SHP77 treated with DMSO at 0.1 percent for 48 hours (cell line): ENCODE measurements at regions not wholly inside any gene's neighbourhood (a gene's known extent, or its start where the extent isn't known, plus 50 kb on each side); places are given as distances from the start of the nearest gene placed in this dataset.

Source experiments
- DNase-seq: peaks from one replicate; lab custom pipeline; 2025; lab: John Stamatoyannopoulos, UW

GRCh38 chr3:159818997-159819500, 169.6 kb upstream of the IL12A start:
- no peak for DNase-seq

GRCh38 chr3:159819676-159820075, 169.0 kb upstream of the IL12A start:
- DNase-seq = no peak

GRCh38 chr3:159821110-159821509, 167.5 kb upstream of the IL12A start:
- DNase-seq = no peak

GRCh38 chr3:159821736-159822135, 166.9 kb upstream of the IL12A start:
- DNase-seq = no peak

GRCh38 chr3:159823780-159824179, 164.9 kb upstream of the IL12A start:
- no peak for DNase-seq

- no peak for DNase-seq
These were observed 164.3 kb upstream of the IL12A start for GRCh38 chr3:159824333-159824732.

GRCh38 chr3:159825216-159825854, 163.3 kb upstream of the IL12A start:
- no peak for DNase-seq

- DNase-seq = peak; percentile 70
These were observed 160.1 kb upstream of the IL12A start for GRCh38 chr3:159828542-159828943.

GRCh38 chr3:159829056-159829455, 159.6 kb upstream of the IL12A start:
- DNase-seq = peak; percentile 73

GRCh38 chr3:159829539-159830227, 159.0 kb upstream of the IL12A start:
- peak; percentile 98 for DNase-seq

- peak; percentile 61 for DNase-seq
These were observed 158.0 kb upstream of the IL12A start for GRCh38 chr3:159830523-159831154.

- no peak for DNase-seq
These were observed 157.2 kb upstream of the IL12A start for GRCh38 chr3:159831466-159831865.

GRCh38 chr3:159832024-159832423, 156.6 kb upstream of the IL12A start:
- DNase-seq = no peak

- DNase-seq = no peak
These were observed 153.5 kb upstream of the IL12A start for GRCh38 chr3:159835126-159835525.

GRCh38 chr3:159837725-159838124, 150.9 kb upstream of the IL12A start:
- DNase-seq = no peak

GRCh38 chr3:159838938-159839337, 149.7 kb upstream of the IL12A start:
- DNase-seq = no peak

GRCh38 chr3:159839561-159840379, 148.9 kb upstream of the IL12A start, which contains the start of gene SCHIP1:
Gene SCHIP1 (plus strand): TSS chr3:159839861.
- no peak for DNase-seq

- no peak for DNase-seq
These were observed 147.8 kb upstream of the IL12A start for GRCh38 chr3:159840703-159841299.

- no peak for DNase-seq
These were observed 146.9 kb upstream of the IL12A start for GRCh38 chr3:159841766-159842165.

GRCh38 chr3:159843840-159844730, 144.6 kb upstream of the IL12A start:
- DNase-seq = no peak

- DNase-seq = no peak
These were observed 143.8 kb upstream of the IL12A start for GRCh38 chr3:159844801-159845261.
